GM21515 (cell line): ENCODE measurements at regions not wholly inside any gene's neighbourhood (a gene's known extent, or its start where the extent isn't known, plus 50 kb on each side); places are given as distances from the start of the nearest gene placed in this dataset.

ENCODE experiments used
- ATAC-seq: cut with Tn5 transposase; IDR thresholded peaks from one replicate; pipeline ENCODE4 v1.9.1; 2021; ENCODE audit not compliant: unreplicated experiment

- no peak for ATAC-seq
Measured at GRCh38 chr13:34589581-34589980, 352.5 kb upstream of the NBEA start.

DNA sequence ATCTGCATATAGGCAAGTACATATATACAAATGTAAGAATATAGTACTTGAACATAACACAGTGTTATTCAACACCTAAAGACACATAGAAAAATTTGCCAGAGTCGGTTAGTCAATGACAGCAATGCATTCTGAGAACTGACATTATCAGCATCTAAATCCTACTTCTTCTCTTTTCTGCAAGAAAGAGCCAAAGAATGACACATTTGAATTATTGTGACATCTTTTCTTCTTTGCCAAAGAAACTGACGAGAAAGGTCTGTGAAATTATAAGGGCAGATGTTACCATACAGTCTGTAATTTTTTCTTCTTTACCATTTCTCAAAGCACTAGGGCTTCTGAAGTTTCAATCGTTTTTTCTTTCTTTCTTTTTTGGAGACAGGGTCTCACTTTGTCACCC lies 350.9 kb upstream of the NBEA start:
- no peak for ATAC-seq

GRCh38 chr13:34591900-34592529 lies 350.1 kb upstream of the NBEA start:
- no peak for ATAC-seq

GRCh38 chr13:34593658-34594057 lies 348.4 kb upstream of the NBEA start:
- no peak for ATAC-seq

- no peak for ATAC-seq
Measured at GRCh38 chr13:34594507-34594906, 347.6 kb upstream of the NBEA start.

DNA sequence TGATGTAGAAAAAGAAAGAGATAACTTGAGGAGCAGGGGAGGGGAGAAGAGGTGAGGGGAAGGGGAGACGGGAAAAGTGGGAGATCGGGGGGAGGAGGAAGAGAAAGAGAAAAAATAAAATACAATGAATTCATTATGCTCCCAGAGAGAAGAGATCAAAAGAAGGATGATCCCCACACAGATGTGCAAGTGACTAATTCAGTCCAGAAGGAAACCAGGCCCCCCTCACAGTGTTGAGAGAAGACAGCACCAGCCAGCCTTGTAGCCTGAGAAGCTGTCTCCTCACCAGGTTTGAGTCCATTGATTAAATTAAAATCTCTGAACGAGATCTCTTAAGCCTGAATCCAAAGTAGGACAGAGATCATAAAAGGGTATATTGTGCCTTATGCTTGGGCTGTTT lies 333.7 kb upstream of the NBEA start:
- no peak for ATAC-seq

- no peak for ATAC-seq
Measured at GRCh38 chr13:34611671-34612070, 330.4 kb upstream of the NBEA start.

DNA sequence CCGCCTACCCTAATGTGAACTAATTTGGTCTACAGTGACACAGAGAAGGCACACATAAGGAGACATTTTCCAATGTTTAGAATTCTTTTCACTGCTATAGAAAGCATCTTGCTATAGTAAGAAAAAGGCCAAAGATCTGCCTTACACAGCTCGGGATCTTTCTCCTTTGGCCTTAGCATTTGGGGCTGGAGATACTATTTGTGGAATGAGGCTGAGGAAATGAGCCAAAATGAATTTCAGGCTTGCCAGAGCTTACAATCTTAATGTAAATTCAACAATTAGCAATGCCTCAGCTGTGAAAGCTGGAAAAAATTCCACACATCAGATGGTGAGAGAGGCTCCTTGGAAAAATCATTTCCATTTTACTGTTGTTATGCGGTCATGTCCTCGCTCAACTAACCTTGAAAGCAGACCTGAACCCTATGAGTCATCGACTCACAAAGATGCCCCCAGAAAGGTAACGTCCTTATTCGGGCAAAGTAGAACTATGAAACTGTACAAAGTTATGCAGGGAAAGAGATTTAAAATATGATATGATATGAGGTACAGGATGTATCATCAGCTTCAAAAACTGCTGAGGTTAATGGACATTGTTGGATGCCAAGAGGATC lies 324.5 kb upstream of the NBEA start:
- ATAC-seq, result no peak

DNA sequence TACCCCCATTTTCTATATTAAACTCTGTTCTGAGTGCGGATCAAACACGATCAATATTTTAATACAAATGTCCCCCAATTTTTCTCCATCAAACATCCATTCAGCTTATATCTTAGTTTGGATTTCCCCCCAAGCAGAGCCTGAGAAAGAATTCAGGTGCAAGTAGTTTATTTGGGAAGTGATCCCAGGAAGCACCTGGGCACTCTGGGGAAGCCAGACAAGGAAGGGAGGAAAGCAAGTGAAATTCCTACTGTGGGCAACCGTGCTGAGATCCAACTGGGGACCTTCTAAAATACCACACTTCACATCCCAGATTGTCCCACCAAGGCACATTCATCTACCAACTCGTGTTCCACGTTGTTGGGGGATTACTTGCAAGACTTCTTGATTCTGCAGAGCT lies 323.4 kb upstream of the NBEA start:
- no peak for ATAC-seq

DNA sequence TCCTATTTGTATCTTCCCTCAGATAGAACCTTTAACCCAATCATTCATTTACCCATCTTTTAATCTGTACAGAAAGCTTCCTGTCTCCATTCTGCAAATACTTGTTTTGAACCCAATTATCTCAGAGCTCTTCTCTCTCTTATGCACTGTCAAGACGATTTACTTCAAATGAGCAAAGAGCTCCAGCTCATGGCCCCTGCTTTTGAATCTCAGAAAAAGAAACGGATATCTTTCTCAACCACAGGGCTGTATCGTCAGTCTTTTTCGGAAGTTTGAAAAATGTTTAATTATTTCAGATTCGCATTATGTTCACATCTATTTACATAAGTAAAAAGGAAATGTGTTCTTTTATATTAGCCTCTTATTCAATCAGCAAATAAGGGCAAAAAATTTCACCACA lies 322.7 kb upstream of the NBEA start:
- no peak for ATAC-seq

DNA sequence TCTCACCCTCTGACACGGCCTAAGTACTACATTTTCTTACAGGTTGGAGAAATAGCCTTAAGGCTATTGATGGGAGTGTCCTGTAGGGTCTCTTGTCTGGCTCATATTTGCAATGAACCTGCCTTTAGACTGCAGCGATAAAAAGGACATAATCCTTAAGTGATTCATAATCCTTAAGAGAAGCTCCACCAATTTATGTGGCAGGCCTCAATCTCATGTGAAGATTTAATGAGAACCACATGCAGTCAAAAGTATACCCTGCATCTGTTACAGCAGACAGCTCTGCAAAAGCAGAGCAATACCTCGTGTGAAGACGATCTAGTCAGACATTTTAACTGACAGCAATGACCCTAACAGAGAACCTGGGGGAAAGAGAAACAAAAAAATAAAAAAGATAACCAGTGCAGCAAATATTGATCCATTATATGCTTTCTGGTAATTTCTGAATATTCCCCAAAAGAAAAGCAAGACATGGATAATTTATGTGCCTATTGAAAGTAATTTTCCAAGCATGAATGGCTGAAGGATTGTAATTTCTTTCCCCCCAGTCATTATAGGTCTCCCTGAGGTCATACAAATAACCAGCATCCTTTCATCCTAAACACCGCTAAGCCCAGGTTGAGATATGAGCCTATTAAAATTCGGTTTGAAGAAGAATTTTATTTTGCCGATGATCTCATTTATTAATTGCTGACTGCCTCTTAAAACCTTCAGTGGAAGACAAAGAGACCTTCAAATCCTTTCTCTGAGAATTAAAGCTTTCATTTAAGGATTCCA lies 321.8 kb upstream of the NBEA start:
- ATAC-seq, result no peak

DNA sequence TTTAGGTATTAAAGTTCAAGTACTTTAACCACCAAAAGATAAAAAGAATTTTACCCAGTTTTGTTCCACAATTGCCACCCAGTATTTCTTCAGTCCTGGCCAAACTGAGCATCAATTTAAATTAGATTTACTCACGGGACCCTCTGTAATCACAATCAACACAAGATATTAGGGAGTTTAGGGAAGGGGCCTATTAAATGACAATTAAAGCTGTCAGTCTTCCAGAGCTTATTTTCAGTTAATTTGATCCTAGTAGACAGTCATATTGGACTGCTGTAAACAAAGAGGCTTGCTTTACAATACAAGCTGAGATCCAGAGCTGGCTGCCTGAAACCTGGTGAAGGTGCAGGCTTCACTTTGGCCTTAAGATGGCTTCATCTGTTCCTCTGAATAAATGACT lies 321.2 kb upstream of the NBEA start:
- ATAC-seq, result no peak

DNA sequence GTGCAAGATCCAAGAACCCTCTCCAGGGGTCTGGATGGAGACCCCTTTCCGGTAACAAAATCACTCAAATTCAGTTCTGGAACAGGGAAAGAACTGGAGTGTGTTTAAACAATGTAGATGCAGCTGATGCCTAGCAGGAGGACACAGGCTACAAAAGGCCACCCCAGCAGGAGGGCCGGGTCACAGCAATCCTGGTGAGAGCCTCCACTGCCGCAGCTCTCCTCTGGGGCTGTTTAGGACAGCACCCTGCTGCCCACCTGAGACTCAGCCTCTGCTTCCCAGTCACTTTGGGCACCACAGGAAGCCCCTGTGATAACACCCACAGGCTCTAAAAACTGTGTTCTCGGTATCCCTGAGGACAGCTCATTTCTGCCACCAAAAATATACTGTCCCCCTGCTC lies 318.7 kb upstream of the NBEA start:
- no peak for ATAC-seq

GRCh38 chr13:34627509-34628208 lies 314.4 kb upstream of the NBEA start:
- no peak for ATAC-seq

DNA sequence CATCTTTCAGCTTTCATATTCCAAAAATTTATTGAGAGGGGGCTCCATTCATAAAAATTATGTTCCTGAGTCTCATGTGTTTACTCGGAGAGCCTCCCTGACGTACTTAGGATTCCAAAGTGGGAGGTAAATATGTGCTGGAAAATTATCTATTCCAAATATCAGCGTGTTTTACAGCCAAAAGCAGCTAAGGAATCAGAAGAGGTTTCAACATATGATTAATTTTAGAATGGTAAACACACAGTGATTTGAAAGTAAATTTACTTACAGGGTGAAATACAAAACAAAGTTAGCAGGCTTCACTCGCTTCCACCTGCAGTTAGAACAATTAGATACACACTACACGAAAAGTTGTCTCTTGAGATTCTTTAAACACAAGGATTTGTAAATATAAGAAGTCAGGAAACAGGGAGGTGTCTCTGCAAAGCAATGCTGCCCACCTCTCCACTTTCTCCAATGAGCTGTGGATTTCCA lies 313.8 kb upstream of the NBEA start:
- no peak for ATAC-seq

DNA sequence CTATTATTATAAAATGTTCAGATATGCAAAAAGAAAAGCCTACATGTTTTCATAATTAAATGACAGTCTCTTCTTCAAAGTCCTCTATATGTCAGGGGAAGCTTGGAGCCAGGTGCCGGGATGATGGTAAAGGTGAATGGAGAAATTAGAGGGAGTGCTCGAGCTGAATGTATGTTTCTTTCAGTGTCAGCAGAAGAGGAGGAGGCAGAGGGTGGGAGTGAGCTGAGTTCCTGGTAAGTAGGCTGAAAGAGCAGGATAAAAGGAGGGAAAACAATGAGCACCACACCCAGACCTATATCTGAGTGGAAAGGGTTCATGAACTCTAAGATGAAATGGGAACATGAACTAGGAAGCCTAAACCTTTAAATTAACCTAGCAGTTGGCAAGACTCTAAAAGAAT lies 307.6 kb upstream of the NBEA start:
- ATAC-seq, result no peak

- no peak for ATAC-seq
Measured at GRCh38 chr13:34637138-34637537, 304.9 kb upstream of the NBEA start.

- ATAC-seq, result no peak
Measured at GRCh38 chr13:34637636-34638035, 304.4 kb upstream of the NBEA start.

DNA sequence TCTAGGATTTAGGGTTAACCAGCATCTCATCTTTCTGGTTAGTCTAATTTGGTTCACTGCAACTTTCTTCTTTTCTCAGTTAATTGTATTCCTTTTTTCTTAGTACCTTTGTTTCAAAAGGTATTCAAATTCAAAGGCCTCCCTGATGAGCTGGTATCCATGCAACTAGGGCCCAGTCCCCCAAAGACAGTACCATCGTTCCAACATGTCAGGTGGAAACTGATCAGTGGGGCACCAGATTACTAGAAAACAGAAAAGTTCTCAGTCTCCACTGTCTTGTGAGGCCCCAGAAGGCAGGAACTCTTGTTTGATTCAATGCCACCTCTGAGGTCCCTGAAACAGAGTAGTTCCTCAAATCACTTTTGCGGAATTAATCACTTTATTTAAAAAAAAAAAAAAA lies 303.2 kb upstream of the NBEA start:
- ATAC-seq, result no peak

GRCh38 chr13:34640179-34640992 lies 301.7 kb upstream of the NBEA start:
- no peak for ATAC-seq

DNA sequence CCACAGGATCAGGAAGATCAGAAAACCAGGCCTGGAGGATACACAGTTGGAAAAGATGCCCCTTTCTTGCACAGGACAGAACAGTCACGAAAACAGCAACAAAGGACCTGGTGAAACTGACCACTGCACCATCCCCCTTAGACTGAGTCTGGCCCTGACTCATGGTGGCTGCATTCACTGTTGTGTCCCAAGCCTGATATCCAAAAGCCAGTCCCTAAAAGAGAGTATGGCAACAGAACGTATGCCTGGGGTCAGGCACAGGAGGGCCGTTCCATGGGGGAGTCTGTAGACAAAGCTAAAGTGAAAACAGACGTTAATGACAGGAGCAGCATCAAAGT lies 301.1 kb upstream of the NBEA start:
- no peak for ATAC-seq
